GM06990 (cell line): ENCODE measurements at regions not wholly inside any gene's neighbourhood (a gene's known extent, or its start where the extent isn't known, plus 50 kb on each side); places are given as distances from the start of the nearest gene placed in this dataset.

Source experiments
- DNase-seq: peaks from one replicate; pipeline ENCODE4 v3.0.0-alpha.2; 2011; ENCODE audit not compliant: insufficient read length; ENCODE audit errors: extremely low read depth
- H3K27me3 ChIP-seq: replicated peaks from 2 replicates; pipeline ENCODE4 v1.6.0; 2011; ENCODE audit warnings: low read length; ENCODE audit not compliant: control insufficient read depth, insufficient read depth
- H3K36me3 ChIP-seq: 2 replicates; pipeline ENCODE4 v1.5.1; 2011; ENCODE audit warnings: low read length; ENCODE audit not compliant: control insufficient read depth, insufficient read depth
- H3K4me3 ChIP-seq: replicated peaks from 2 replicates; pipeline ENCODE4 v1.5.1; 2011; ENCODE audit warnings: low read depth, mild to moderate bottlenecking, control low read depth, low read length
- CTCF ChIP-seq: IDR thresholded peaks from 2 replicates; pipeline ENCODE4 v1.5.1; 2011; ENCODE audit warnings: low read length, control low read depth, mild to moderate bottlenecking, inconsistent platforms; ENCODE audit not compliant: insufficient read depth, poor library complexity, severe bottlenecking

- H3K4me3 ChIP-seq: no peak overlapping the region
- H3K36me3 ChIP-seq: no peaks in the 10 kb centered on the region
- H3K27me3 ChIP-seq: no peaks in the 10 kb centered on the region; the same call in 1 of the 2 replicates
- no peak for DNase-seq
- TF ChIP-seq CTCF: no peak
Observed at GRCh38 chr2:120583121-120583520, 152.5 kb upstream of the GLI2 start.

GRCh38 chr2:120583851-120584570 is 151.7 kb upstream of the GLI2 start:
- Histone ChIP-seq H3K27me3 (no peaks in the 10 kb centered on the region; the same call in 1 of the 2 replicates), H3K36me3 (no peaks in the 10 kb centered on the region), H3K4me3 (no peak overlapping the region)
- no peak for TF ChIP-seq CTCF
- DNase-seq: no peak

- H3K4me3 ChIP-seq: no peak overlapping the region
- H3K27me3 ChIP-seq: no peaks in the 10 kb centered on the region; the same call in 1 of the 2 replicates
Observed at GRCh38 chr2:120586507-120587278, 149.0 kb upstream of the GLI2 start.

GRCh38 chr2:120587279-120587996 is 148.2 kb upstream of the GLI2 start:
- DNase-seq: no peak
- Histone ChIP-seq H3K27me3 (no peaks in the 10 kb centered on the region; the same call in 1 of the 2 replicates), H3K36me3 (no peaks in the 10 kb centered on the region), H3K4me3 (no peak overlapping the region)
- no peak for TF ChIP-seq CTCF

More at GRCh38 chr2:120586507-120587278, 149.0 kb upstream of the GLI2 start:
- no peaks in the 10 kb centered on the region for H3K36me3 ChIP-seq
- DNase-seq: no peak
- TF ChIP-seq CTCF: no peak

- DNase-seq: no peak
- Histone ChIP-seq H3K4me3 (no peak overlapping the region), H3K27me3 (no peaks in the 10 kb centered on the region; the same call in 1 of the 2 replicates), H3K36me3 (no peaks in the 10 kb centered on the region)
- TF ChIP-seq CTCF: no peak
Observed at GRCh38 chr2:120587997-120588336, 147.7 kb upstream of the GLI2 start.
